ENCODE measurements at regions not wholly inside any gene's neighbourhood (a gene's known extent, or its start where the extent isn't known, plus 50 kb on each side); places are given as distances from the start of the nearest gene placed in this dataset.

DNA sequence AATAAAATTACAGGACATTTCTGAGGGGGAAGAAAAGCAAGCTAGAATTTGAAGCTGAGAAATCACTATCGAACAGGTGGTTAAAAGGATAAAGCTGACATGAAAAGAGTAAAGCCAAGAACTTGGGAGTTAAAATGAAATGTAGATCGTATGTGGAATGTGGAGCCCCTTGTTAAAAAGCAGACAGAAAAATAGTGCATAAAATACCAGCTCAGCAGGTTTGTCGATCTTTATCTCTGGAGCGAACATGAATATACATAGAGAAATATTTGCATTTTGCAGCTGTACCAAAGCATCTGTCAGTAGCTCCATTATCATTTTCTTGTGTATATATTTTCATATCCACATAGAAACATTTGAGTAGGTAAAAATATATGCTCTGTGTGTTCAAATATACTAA, 73.6 kb upstream of the CDC42BPA start:
- Histone ChIP-seq H3K27ac (no peak overlapping the region), H3F3A (ENCODE audit: insufficient read depth, low read depth) (peaks cover 14% of the 10 kb centered on the region), H4K20me1 (ENCODE audit: insufficient read depth) (no peaks in the 10 kb centered on the region), H3K4me2 (no peak overlapping the region), H3K9me2 (ENCODE audit: insufficient read depth) (no peaks in the 10 kb centered on the region), H2AFZ (no peak overlapping the region), H3K79me2 (ENCODE audit: low read depth) (no peaks in the 10 kb centered on the region), H3K4me3 (no peak overlapping the region), H3K36me3 (ENCODE audit: low read depth) (no peaks in the 10 kb centered on the region), H3K4me1 (replicated peaks; ENCODE audit: insufficient read depth) (peaks cover 14% of the 10 kb centered on the region), H3K9me3 (ENCODE audit: insufficient read depth, low read depth) (no peaks in the 10 kb centered on the region), H3K27me3 (ENCODE audit: insufficient read depth, low read depth) (no peaks in the 10 kb centered on the region)
- BruUV-seq (replicated peaks): no TSS peak
- TF ChIP-seq, protein P1, sequence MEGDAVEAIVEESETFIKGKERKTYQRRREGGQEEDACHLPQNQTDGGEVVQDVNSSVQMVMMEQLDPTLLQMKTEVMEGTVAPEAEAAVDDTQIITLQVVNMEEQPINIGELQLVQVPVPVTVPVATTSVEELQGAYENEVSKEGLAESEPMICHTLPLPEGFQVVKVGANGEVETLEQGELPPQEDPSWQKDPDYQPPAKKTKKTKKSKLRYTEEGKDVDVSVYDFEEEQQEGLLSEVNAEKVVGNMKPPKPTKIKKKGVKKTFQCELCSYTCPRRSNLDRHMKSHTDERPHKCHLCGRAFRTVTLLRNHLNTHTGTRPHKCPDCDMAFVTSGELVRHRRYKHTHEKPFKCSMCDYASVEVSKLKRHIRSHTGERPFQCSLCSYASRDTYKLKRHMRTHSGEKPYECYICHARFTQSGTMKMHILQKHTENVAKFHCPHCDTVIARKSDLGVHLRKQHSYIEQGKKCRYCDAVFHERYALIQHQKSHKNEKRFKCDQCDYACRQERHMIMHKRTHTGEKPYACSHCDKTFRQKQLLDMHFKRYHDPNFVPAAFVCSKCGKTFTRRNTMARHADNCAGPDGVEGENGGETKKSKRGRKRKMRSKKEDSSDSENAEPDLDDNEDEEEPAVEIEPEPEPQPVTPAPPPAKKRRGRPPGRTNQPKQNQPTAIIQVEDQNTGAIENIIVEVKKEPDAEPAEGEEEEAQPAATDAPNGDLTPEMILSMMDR (conservative IDR thresholded peaks at IDR 0.05): no peak
- no peak for TF ChIP-seq EZH2 (IDR thresholded peaks at IDR 0.05; ENCODE audit: low read depth)
- intact Hi-C loops (cut with micrococcal nuclease; ENCODE audit: unreplicated experiment): no loop called here
- DNase-seq: no peak
- CTCF ChIA-PET: no interaction called here
- POLR2A ChIA-PET (ENCODE audit: unreplicated experiment): no interaction called here

DNA sequence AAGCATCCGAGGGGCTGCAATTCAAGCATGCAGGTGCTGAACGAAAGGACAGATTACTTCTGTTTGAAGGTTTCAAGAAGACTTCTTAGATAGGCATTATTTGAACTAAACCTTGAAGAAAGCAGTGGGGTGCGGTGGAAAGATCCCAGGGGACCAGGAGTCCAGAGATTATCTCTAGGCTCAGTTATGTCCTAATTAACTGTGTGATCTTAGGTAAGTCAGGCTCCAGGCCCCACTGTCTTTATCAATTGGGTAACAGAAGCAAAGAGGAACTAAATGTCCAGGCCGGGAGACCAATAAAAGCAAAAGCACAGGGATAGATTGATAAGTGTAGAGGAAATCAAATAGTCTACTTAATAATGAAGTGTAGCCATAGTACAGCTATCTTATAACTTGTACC, 72.9 kb upstream of the CDC42BPA start:
- no peaks in the 10 kb centered on the region for H4K20me1 ChIP-seq (ENCODE audit: insufficient read depth)
- TF ChIP-seq, protein P1 (conservative IDR thresholded peaks at IDR 0.05): no peak
- TF ChIP-seq EZH2 (IDR thresholded peaks at IDR 0.05; ENCODE audit: low read depth): no peak
- POLR2A ChIA-PET (ENCODE audit: unreplicated experiment): no interaction called here
- no peak overlapping the region for H3K4me2 ChIP-seq
- CTCF ChIA-PET: no interaction called here
- H3K79me2 ChIP-seq (ENCODE audit: low read depth): no peaks in the 10 kb centered on the region
- intact Hi-C loops (cut with micrococcal nuclease; ENCODE audit: unreplicated experiment): no loop called here
- no peaks in the 10 kb centered on the region for H3K9me3 ChIP-seq (ENCODE audit: insufficient read depth, low read depth)
- BruUV-seq (replicated peaks): no TSS peak
- peaks cover 14% of the 10 kb centered on the region for H3K4me1 ChIP-seq (replicated peaks; ENCODE audit: insufficient read depth)
- no peaks in the 10 kb centered on the region for H3K9me2 ChIP-seq (ENCODE audit: insufficient read depth)
- peaks cover 14% of the 10 kb centered on the region for H3F3A ChIP-seq (ENCODE audit: insufficient read depth, low read depth)
- no peaks in the 10 kb centered on the region for H3K36me3 ChIP-seq (ENCODE audit: low read depth)
- no peaks in the 10 kb centered on the region for H3K27me3 ChIP-seq (ENCODE audit: insufficient read depth, low read depth)
- no peak overlapping the region for H3K4me3 ChIP-seq
- no peak overlapping the region for H2AFZ ChIP-seq
- no peak overlapping the region for H3K27ac ChIP-seq
- DNase-seq: no peak

DNA sequence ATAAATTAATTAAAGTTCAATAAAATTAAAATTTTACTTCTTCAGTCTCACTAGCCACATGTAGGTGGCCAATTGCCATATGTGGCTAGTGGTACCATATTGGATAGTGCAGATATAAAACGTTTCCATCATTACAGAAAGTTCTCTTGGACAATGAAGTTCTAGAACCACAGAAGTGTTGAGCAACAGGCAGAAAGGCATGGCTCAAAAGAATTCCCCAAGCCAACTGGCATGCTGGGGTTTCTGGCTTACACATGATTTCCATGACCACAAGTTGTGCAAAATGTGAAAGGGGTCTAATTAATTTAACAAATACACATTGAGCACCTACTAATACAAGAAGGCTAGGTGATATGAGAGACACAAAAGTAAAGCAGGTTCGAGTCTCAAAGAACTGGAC, 72.2 kb upstream of the CDC42BPA start:
- DNase-seq: no peak
- Histone ChIP-seq H3K9me2 (ENCODE audit: insufficient read depth) (no peaks in the 10 kb centered on the region), H3K4me2 (no peak overlapping the region), H3K4me3 (no peak overlapping the region), H3K27ac (no peak overlapping the region), H3K79me2 (ENCODE audit: low read depth) (no peaks in the 10 kb centered on the region), H3K27me3 (ENCODE audit: insufficient read depth, low read depth) (no peaks in the 10 kb centered on the region), H3K4me1 (replicated peaks; ENCODE audit: insufficient read depth) (peaks cover 14% of the 10 kb centered on the region), H3F3A (ENCODE audit: insufficient read depth, low read depth) (peaks cover 14% of the 10 kb centered on the region), H2AFZ (no peak overlapping the region), H4K20me1 (ENCODE audit: insufficient read depth) (no peaks in the 10 kb centered on the region), H3K36me3 (ENCODE audit: low read depth) (no peaks in the 10 kb centered on the region), H3K9me3 (ENCODE audit: insufficient read depth, low read depth) (no peaks in the 10 kb centered on the region)
- CTCF ChIA-PET: no interaction called here
- POLR2A ChIA-PET (ENCODE audit: unreplicated experiment): no interaction called here
- intact Hi-C loops (cut with micrococcal nuclease; ENCODE audit: unreplicated experiment): no loop called here
- TF ChIP-seq, protein P1 (conservative IDR thresholded peaks at IDR 0.05): no peak
- TF ChIP-seq EZH2 (IDR thresholded peaks at IDR 0.05; ENCODE audit: low read depth): no peak
- BruUV-seq (replicated peaks): no TSS peak
